LNCAP (cell line): ENCODE measurements at regions not wholly inside any gene's neighbourhood (a gene's known extent, or its start where the extent isn't known, plus 50 kb on each side); places are given as distances from the start of the nearest gene placed in this dataset.

Experiments used
- TF ChIP-seq, protein P1 (sequence below): fragments of 450-650 bp; IDR thresholded peaks from 2 replicates; pipeline ENCODE4 v1.5.1; 2017; ENCODE audit warnings: mild to moderate bottlenecking

DNA sequence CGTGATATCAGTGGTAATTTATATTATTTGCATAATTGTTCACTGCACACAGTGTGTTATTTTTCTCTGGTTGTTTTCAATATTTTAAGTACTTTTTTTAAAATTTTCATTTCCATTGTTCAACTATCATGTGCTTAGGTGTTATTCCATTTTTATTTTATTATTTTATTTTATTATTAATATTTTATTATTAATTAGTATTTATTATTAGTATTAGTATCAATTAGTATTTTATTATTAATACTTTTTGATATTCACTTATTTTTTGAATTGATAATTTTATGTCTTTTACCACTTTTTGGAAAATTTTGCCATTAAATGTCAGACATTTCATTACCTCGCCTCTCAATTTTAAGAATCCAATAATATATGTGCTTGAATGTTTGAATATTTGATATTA lies 593.8 kb upstream of the GRM3 start:
- TF ChIP-seq, protein P1, sequence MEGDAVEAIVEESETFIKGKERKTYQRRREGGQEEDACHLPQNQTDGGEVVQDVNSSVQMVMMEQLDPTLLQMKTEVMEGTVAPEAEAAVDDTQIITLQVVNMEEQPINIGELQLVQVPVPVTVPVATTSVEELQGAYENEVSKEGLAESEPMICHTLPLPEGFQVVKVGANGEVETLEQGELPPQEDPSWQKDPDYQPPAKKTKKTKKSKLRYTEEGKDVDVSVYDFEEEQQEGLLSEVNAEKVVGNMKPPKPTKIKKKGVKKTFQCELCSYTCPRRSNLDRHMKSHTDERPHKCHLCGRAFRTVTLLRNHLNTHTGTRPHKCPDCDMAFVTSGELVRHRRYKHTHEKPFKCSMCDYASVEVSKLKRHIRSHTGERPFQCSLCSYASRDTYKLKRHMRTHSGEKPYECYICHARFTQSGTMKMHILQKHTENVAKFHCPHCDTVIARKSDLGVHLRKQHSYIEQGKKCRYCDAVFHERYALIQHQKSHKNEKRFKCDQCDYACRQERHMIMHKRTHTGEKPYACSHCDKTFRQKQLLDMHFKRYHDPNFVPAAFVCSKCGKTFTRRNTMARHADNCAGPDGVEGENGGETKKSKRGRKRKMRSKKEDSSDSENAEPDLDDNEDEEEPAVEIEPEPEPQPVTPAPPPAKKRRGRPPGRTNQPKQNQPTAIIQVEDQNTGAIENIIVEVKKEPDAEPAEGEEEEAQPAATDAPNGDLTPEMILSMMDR = no peak

DNA sequence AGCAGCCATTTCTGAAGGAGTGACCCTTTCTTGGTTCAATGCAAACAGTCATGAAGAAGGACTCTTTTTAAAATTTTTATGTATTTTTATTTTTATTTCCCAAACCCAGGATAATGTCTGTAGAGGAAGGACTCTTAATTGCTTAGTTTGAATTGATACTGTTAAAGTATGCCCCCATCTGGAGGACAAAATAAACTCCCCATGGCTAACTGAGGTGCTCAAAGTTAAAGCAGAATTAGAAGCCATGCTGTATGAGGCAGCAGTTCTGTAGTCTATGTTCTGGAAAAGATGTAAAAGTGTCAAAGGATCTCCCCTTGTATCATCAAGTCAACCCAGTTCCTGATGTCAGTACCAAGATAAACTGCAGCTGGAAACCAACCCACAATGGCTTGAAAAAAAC lies 617.9 kb upstream of the GRM3 start:
- TF ChIP-seq, protein P1 = no peak

DNA sequence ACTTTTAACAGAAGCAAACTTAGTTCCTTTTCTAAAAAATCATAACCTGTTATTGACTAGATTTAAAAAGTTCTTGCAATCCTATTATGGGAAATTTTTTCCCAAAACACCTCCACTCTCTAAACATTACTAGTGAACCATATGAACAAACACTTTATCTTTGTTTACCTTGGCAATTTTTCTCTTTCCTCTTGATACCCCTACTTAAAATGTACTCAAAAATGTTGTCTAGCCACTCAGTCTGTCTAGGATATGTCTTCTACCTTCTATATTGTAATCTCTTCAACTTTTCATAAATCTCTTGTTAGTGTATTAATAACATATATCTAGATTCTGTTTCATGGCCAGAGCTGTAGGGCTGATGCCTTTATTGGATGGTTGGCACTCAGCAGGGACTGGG lies 630.0 kb upstream of the GRM3 start:
- TF ChIP-seq, protein P1 = no peak

DNA sequence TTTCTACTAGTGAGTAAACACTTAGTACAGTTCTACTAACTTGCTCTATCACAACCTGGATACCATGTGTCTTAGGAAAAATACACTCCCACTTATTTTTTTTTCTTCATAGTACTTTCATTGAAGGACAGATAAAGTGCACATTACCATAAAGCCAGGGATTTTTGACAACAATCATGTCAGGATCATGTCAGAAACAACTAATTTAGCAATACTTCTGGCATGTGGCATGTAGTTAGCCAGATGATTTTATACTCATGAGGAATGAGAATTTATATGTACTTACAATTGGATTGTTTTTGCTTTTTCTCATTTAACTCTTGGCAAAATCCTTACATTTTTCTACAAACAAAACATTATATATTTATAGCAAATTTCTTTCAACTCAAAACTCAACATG lies 630.7 kb upstream of the GRM3 start:
- TF ChIP-seq, protein P1 = no peak

DNA sequence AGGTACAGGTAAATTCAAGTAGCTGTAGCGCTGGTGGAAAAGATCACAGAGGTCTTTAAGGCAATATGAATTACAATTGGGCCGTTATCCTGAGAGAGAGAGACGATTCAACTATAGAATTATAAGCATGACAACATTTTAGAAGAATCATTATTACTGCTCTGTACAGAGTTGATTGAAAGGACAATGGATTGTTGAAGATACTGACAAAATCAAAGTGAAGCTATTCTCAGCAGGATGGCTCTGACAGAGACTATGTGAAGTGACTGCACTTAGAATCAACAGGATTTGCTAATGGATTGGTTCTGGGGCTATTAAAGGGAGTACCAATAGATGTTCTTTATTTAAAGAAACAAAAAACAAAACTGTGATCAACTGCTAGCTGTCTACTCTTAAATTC lies 634.8 kb upstream of the GRM3 start:
- TF ChIP-seq, protein P1 = no peak

DNA sequence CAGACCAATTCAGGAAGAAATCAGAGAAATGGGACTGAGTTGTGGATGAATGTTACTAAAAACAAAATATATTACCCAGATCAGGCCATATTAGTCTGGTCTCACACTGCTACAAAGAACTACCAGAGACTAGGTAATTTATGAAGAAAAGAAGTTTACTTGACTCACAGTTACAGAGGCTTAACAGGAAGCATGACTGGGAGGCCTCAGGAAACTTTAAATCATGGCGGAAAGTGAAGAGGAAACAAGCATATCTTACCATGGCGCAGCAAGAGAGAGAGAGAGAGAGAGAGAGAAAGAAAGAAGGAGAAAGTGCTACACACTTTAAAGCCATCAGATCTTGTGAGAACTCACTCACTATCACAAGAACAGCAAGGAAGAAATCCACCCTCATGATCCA lies 636.8 kb upstream of the GRM3 start:
- TF ChIP-seq, protein P1 = no peak

DNA sequence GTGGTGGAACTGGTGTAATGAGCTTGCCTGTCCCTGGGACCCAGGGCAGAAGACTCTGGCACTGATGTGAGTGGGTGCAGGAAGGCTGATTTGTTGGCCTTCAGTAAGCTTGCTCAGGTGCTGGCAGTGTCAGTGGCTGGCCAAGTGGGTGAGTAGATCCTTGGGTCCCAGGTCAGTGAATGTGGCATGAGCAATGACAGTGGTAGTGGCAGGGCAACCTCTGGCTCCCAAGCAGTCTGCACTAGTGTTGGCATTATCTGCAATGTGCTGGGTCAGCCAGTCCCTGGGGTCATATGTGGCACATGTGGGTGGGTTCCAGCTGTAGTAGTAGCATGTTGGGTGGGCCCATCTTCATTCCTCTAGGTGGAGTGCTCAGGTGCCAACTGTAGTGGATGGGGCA lies 640.9 kb upstream of the GRM3 start:
- TF ChIP-seq, protein P1 = no peak

DNA sequence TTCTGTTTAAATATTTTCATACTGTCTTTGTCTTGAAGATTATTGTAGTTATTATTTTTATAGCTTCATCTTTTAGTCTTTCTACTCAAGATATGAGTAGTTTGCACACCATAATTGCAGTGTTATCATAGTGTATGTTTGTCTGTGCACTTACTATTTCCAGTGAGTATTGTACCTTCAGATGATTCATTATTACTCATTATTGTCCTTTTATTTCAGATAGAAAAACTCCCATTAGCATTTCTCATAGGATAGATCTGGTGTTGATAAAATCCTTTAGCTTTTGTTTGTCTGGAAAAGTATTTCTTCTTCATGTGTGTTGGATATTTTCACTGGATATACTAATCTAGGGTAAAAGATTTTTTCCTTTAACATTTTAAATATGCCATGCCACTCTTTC lies 646.2 kb upstream of the GRM3 start:
- TF ChIP-seq, protein P1 = no peak
